PC-3 (cell line): ENCODE measurements at regions not wholly inside any gene's neighbourhood (a gene's known extent, or its start where the extent isn't known, plus 50 kb on each side); places are given as distances from the start of the nearest gene placed in this dataset.
"Not testable (repeated sequence)": the region's sequence is repeated elsewhere in the genome, so short reads cannot be mapped to it uniquely, and the experiment has no call there.

ENCODE experiments used
- ATAC-seq: fragments of 200-7000 bp; cut with Tn5 transposase; 2 replicates; pipeline ENCODE4 v1.9.1; 2020; ENCODE audit warnings: mild to moderate bottlenecking, moderate library complexity
- BruUV-seq: library from RNA; stranded (reverse); fragments of 400-500 nt; replicated peaks from 2 replicates; lab custom pipeline; 2021; lab: Mats Ljungman, UMichigan
- CTCF ChIA-PET: fragments of 300-600 bp; sonication (Branson Sonifier 250); formaldehyde crosslinking; loops from one replicate; lab custom pipeline; 2022; ENCODE audit warnings: antibody characterized with exemption; lab: Charles Lee
- POLR2A ChIA-PET: fragments of 300-600 bp; sonication (Branson Sonifier 250); formaldehyde crosslinking; loops from one replicate; lab custom pipeline; 2022; ENCODE audit warnings: antibody characterized with exemption; ENCODE audit not compliant: unreplicated experiment; lab: Charles Lee
- DNase-seq: peaks from one replicate; pipeline ENCODE4 v3.0.0-alpha.2; 2015
- H2AFZ ChIP-seq: fragments of 300-600 bp; sonication (generic); 2 replicates; pipeline ENCODE4 v1.6.0; 2016; ENCODE audit warnings: antibody characterized with exemption, low read length
- H3F3A ChIP-seq: fragments of 300-600 bp; sonication (generic); one replicate; pipeline ENCODE4 v1.6.0; 2017; ENCODE audit warnings: antibody characterized with exemption, low read length, control low read depth, mild to moderate bottlenecking; ENCODE audit not compliant: unreplicated experiment
- H3K27ac ChIP-seq: fragments of 300-600 bp; sonication (generic); 2 replicates; pipeline ENCODE4 v1.5.1; 2016; ENCODE audit warnings: mild to moderate bottlenecking, low read length
- H3K27me3 ChIP-seq: fragments of 300-600 bp; sonication (generic); 2 replicates; pipeline ENCODE4 v1.6.1; 2016; ENCODE audit warnings: low read length, mixed read lengths
- H3K36me3 ChIP-seq: fragments of 300-600 bp; sonication (generic); 2 replicates; pipeline ENCODE4 v1.6.1; 2016; ENCODE audit warnings: low read depth, mixed run types, low read length, mixed read lengths
- H3K4me1 ChIP-seq: fragments of 300-600 bp; sonication (generic); 2 replicates; pipeline ENCODE4 v1.5.1; 2016; ENCODE audit warnings: low read length; ENCODE audit not compliant: insufficient read depth
- H3K4me2 ChIP-seq: fragments of 300-600 bp; sonication (generic); 2 replicates; pipeline ENCODE4 v1.6.0; 2016; ENCODE audit warnings: low read length
- H3K4me3 ChIP-seq: fragments of 300-600 bp; sonication (generic); 2 replicates; pipeline ENCODE4 v1.5.1; 2016; ENCODE audit warnings: mild to moderate bottlenecking, low read length, mixed read lengths
- H3K79me2 ChIP-seq: fragments of 300-600 bp; sonication (generic); 2 replicates; pipeline ENCODE4 v1.6.1; 2017; ENCODE audit warnings: low read length, mixed read lengths
- H3K9ac ChIP-seq: fragments of 300-600 bp; sonication (generic); 2 replicates; pipeline ENCODE4 v1.6.0; 2016; ENCODE audit warnings: mild to moderate bottlenecking, low read length
- H3K9me2 ChIP-seq: fragments of 300-600 bp; sonication (generic); replicated peaks from 2 replicates; pipeline ENCODE4 v1.6.1; 2016; ENCODE audit warnings: mixed run types, low read length, mixed read lengths
- H3K9me3 ChIP-seq: fragments of 300-600 bp; sonication (generic); 2 replicates; pipeline ENCODE4 v1.6.1; 2016; ENCODE audit warnings: low read length, mixed read lengths
- H4K20me1 ChIP-seq: fragments of 300-600 bp; sonication (generic); 2 replicates; pipeline ENCODE4 v1.6.1; 2016; ENCODE audit warnings: low read length, mixed read lengths
- CTCF ChIP-seq: fragments of 300-600 bp; sonication (generic); conservative IDR thresholded peaks from 2 replicates; pipeline ENCODE4 v1.5.1; 2017; ENCODE audit warnings: antibody characterized with exemption, low read depth, mild to moderate bottlenecking, low read length
- EZH2 ChIP-seq: fragments of 300-600 bp; sonication (generic); IDR thresholded peaks from one replicate; pipeline ENCODE4 v1.6.1; 2017; ENCODE audit warnings: antibody characterized with exemption, mild to moderate bottlenecking, low read length; ENCODE audit not compliant: unreplicated experiment
- EZH2phosphoT487 ChIP-seq: fragments of 300-600 bp; sonication (generic); IDR thresholded peaks from 2 replicates; pipeline ENCODE4 v1.6.1; 2018; ENCODE audit warnings: mild to moderate bottlenecking, antibody characterized with exemption, low read length, borderline replicate concordance
- intact Hi-C: fragments of 100-400 bp; cut with micrococcal nuclease; formaldehyde crosslinking; loops from 2 replicates; pipeline ENCODE4 v1.9.0; 2023

GRCh38 chr11:134589129-134589528 is 177.1 kb upstream of the B3GAT1 start:
- no TSS peak for BruUV-seq
- no peaks in the 10 kb centered on the region for H3K4me1 ChIP-seq
- H3K27me3 ChIP-seq = peaks cover 12% of the 10 kb centered on the region; the same call in 1 of the 2 replicates
- no peak for ATAC-seq
- H3K9me3 ChIP-seq = peaks cover 24% of the 10 kb centered on the region
- no peak overlapping the region for H3K27ac ChIP-seq
- intact Hi-C loops = no loop called here
- H3K4me3 ChIP-seq = no peak overlapping the region
- H4K20me1 ChIP-seq = no peaks in the 10 kb centered on the region
- H3K9me2 ChIP-seq = no peaks in the 10 kb centered on the region
- H3K9ac ChIP-seq = no peak overlapping the region
- H3K4me2 ChIP-seq = no peak overlapping the region
- POLR2A ChIA-PET = no interaction called here
- DNase-seq = no peak
- CTCF ChIA-PET = no interaction called here
- no peak overlapping the region for H2AFZ ChIP-seq
- TF ChIP-seq CTCF (no peak), EZH2phosphoT487 (no peak), EZH2 (no peak)
- H3K79me2 ChIP-seq = no peaks in the 10 kb centered on the region
- no peaks in the 10 kb centered on the region for H3K36me3 ChIP-seq
- H3F3A ChIP-seq = no peaks in the 10 kb centered on the region

- Histone ChIP-seq H3K9me3 (peaks cover 19% of the 10 kb centered on the region; the same call in 1 of the 2 replicates), H3K27me3 (peaks cover 15% of the 10 kb centered on the region; the same call in 1 of the 2 replicates)
- H3K9ac ChIP-seq, POLR2A ChIA-PET, H3F3A ChIP-seq, H3K79me2 ChIP-seq, DNase-seq, H3K4me3 ChIP-seq, H4K20me1 ChIP-seq, BruUV-seq, H3K4me1 ChIP-seq, H3K4me2 ChIP-seq, H2AFZ ChIP-seq, H3K27ac ChIP-seq, intact Hi-C loops, H3K9me2 ChIP-seq, ATAC-seq, H3K36me3 ChIP-seq, CTCF ChIA-PET: not testable (repeated sequence)
Observed at GRCh38 chr11:134588460-134589110, 176.5 kb upstream of the B3GAT1 start.

- no TSS peak for BruUV-seq
- Histone ChIP-seq H3K27me3 (peaks cover 19% of the 10 kb centered on the region; the same call in 1 of the 2 replicates), H2AFZ (no peak overlapping the region), H3K4me1 (no peaks in the 10 kb centered on the region), H3K9ac (no peak overlapping the region), H3K36me3 (no peaks in the 10 kb centered on the region), H3F3A (no peaks in the 10 kb centered on the region), H3K4me3 (no peak overlapping the region), H4K20me1 (no peaks in the 10 kb centered on the region), H3K27ac (no peak overlapping the region), H3K9me3 (peaks cover 8% of the 10 kb centered on the region; the same call in 1 of the 2 replicates), H3K9me2 (no peaks in the 10 kb centered on the region), H3K4me2 (no peak overlapping the region), H3K79me2 (no peaks in the 10 kb centered on the region)
- TF ChIP-seq EZH2phosphoT487 (no peak), EZH2 (no peak), CTCF (no peak)
- ChIA-PET CTCF (no interaction called here), POLR2A (no interaction called here)
- no peak for DNase-seq
- no peak for ATAC-seq
- intact Hi-C loops = no loop called here
Observed at GRCh38 chr11:134587345-134587744, 175.3 kb upstream of the B3GAT1 start.
